OCI-LY7 (cell line): ENCODE measurements at regions not wholly inside any gene's neighbourhood (a gene's known extent, or its start where the extent isn't known, plus 50 kb on each side); places are given as distances from the start of the nearest gene placed in this dataset.

Source experiments
- BruUV-seq: library from RNA; stranded (reverse); fragments of 400-500 nt; replicated peaks from 2 replicates; lab custom pipeline; 2021; lab: Mats Ljungman, UMichigan
- CTCF ChIA-PET: fragments of 300-600 bp; sonication (Branson Sonifier 250); formaldehyde crosslinking; loops from one replicate; lab custom pipeline; 2022; ENCODE audit warnings: antibody characterized with exemption; ENCODE audit not compliant: unreplicated experiment; lab: Charles Lee
- POLR2A ChIA-PET: fragments of 300-600 bp; sonication (Branson Sonifier 250); formaldehyde crosslinking; loops from one replicate; lab custom pipeline; 2022; ENCODE audit warnings: antibody characterized with exemption; lab: Charles Lee
- DNase-seq: peaks from one replicate; pipeline ENCODE4 v3.0.0-alpha.2; 2015; ENCODE audit warnings: low spot score
- H2AFZ ChIP-seq: fragments of 200-600 bp; sonication (generic), shearing (Covaris generic); 2 replicates; pipeline ENCODE4 v1.6.1; 2014; ENCODE audit warnings: mild to moderate bottlenecking, antibody characterized with exemption, low read length, moderate library complexity
- H3K27ac ChIP-seq: fragments of 200-600 bp; sonication (generic); 2 replicates; pipeline ENCODE4 v1.5.1; 2014; ENCODE audit warnings: mixed run types, low read depth, mild to moderate bottlenecking, moderate library complexity, low read length, inconsistent platforms; ENCODE audit not compliant: poor library complexity, severe bottlenecking
- H3K36me3 ChIP-seq: fragments of 200-600 bp; sonication (generic); 2 replicates; pipeline ENCODE4 v1.6.1; 2014; ENCODE audit warnings: mild to moderate bottlenecking, antibody characterized with exemption, low read length, moderate library complexity, mixed read lengths; ENCODE audit not compliant: insufficient read depth
- H3K4me1 ChIP-seq: fragments of 200-600 bp; sonication (generic); 2 replicates; pipeline ENCODE4 v1.5.1; 2014; ENCODE audit warnings: mild to moderate bottlenecking, low read length; ENCODE audit not compliant: insufficient read depth, poor library complexity, severe bottlenecking
- H3K4me2 ChIP-seq: fragments of 200-600 bp; sonication (generic); 2 replicates; pipeline ENCODE4 v1.6.1; 2014; ENCODE audit warnings: mild to moderate bottlenecking, low read length
- H3K4me3 ChIP-seq: fragments of 200-600 bp; sonication (generic); 2 replicates; pipeline ENCODE4 v1.5.1; 2014; ENCODE audit warnings: mild to moderate bottlenecking, low read depth, low read length; ENCODE audit not compliant: poor library complexity, severe bottlenecking
- H3K79me2 ChIP-seq: fragments of 200-600 bp; sonication (generic); 2 replicates; pipeline ENCODE4 v1.6.1; 2016; ENCODE audit warnings: low read depth, mild to moderate bottlenecking, low read length, moderate library complexity, mixed read lengths; ENCODE audit not compliant: insufficient read depth
- H3K9me2 ChIP-seq: fragments of 200-600 bp; sonication (generic); 2 replicates; pipeline ENCODE4 v1.6.1; 2016; ENCODE audit warnings: mild to moderate bottlenecking, low read length, mixed read lengths; ENCODE audit not compliant: insufficient read depth
- H3K9me3 ChIP-seq: fragments of 200-600 bp; sonication (generic); 2 replicates; pipeline ENCODE4 v1.6.1; 2014; ENCODE audit warnings: mild to moderate bottlenecking, mixed run types, low read length, mixed read lengths
- H4K20me1 ChIP-seq: fragments of 200-600 bp; sonication (generic); 2 replicates; pipeline ENCODE4 v1.6.1; 2014; ENCODE audit warnings: mild to moderate bottlenecking, antibody characterized with exemption, low read length, moderate library complexity, mixed read lengths; ENCODE audit not compliant: insufficient read depth
- CTCF ChIP-seq: fragments of 200-600 bp; sonication (generic); conservative IDR thresholded peaks from 2 replicates; pipeline ENCODE4 v1.5.1; 2014; ENCODE audit warnings: mild to moderate bottlenecking, antibody characterized with exemption, low read length, moderate library complexity, mixed read lengths
- EZH2phosphoT487 ChIP-seq: fragments of 200-600 bp; sonication (generic); IDR thresholded peaks from 2 replicates; pipeline ENCODE4 v1.6.1; 2018; ENCODE audit warnings: low read depth, borderline replicate concordance, mild to moderate bottlenecking, mixed run types, antibody characterized with exemption, low read length, moderate library complexity, mixed read lengths
- intact Hi-C: fragments of 100-400 bp; cut with micrococcal nuclease; formaldehyde crosslinking; loops from one replicate; pipeline ENCODE4 v1.10.0; 2022; ENCODE audit not compliant: unreplicated experiment

GRCh38 chr19:28867978-28868377 lies 345.0 kb downstream of the UQCRFS1 start:
- H3K9me2 ChIP-seq = no peaks in the 10 kb centered on the region
- no TSS peak for BruUV-seq
- TF ChIP-seq CTCF (no peak), EZH2phosphoT487 (no peak)
- no peak overlapping the region for H3K4me3 ChIP-seq
- no peak for DNase-seq
- H4K20me1 ChIP-seq = no peaks in the 10 kb centered on the region
- H3K27ac ChIP-seq = no peak overlapping the region
- no peaks in the 10 kb centered on the region for H3K4me1 ChIP-seq
- H3K79me2 ChIP-seq = no peaks in the 10 kb centered on the region
- no peaks in the 10 kb centered on the region for H3K9me3 ChIP-seq
- no peak overlapping the region for H2AFZ ChIP-seq
- no peak overlapping the region for H3K4me2 ChIP-seq
- ChIA-PET POLR2A (interaction anchor here (0.9 kb wide), 1 partner anchor 507 kb away, joined by 3 read pairs; no protein-coding TSS in a partner anchor), CTCF (no interaction called here)
- H3K36me3 ChIP-seq = no peaks in the 10 kb centered on the region
- intact Hi-C loops = no loop called here

GRCh38 chr19:28864577-28865042 lies 348.3 kb downstream of the UQCRFS1 start:
- H3K9me2 ChIP-seq = no peaks in the 10 kb centered on the region
- no peak overlapping the region for H3K4me3 ChIP-seq
- H3K9me3 ChIP-seq = no peaks in the 10 kb centered on the region
- no peak overlapping the region for H3K4me2 ChIP-seq
- no peaks in the 10 kb centered on the region for H3K4me1 ChIP-seq
- TF ChIP-seq CTCF (no peak), EZH2phosphoT487 (no peak)
- no peaks in the 10 kb centered on the region for H4K20me1 ChIP-seq
- no peak overlapping the region for H2AFZ ChIP-seq
- no peak for DNase-seq
- H3K27ac ChIP-seq = no peak overlapping the region
- no peaks in the 10 kb centered on the region for H3K79me2 ChIP-seq
- no peaks in the 10 kb centered on the region for H3K36me3 ChIP-seq
- BruUV-seq = no TSS peak
- intact Hi-C loops = no loop called here
- ChIA-PET CTCF (no interaction called here), POLR2A (no interaction called here)

GRCh38 chr19:28864024-28864503 lies 348.9 kb downstream of the UQCRFS1 start:
- Histone ChIP-seq H3K4me3 (no peak overlapping the region), H3K9me3 (no peaks in the 10 kb centered on the region), H3K9me2 (no peaks in the 10 kb centered on the region), H3K4me1 (no peaks in the 10 kb centered on the region), H4K20me1 (no peaks in the 10 kb centered on the region), H3K27ac (no peak overlapping the region), H2AFZ (no peak overlapping the region), H3K36me3 (no peaks in the 10 kb centered on the region), H3K4me2 (no peak overlapping the region), H3K79me2 (no peaks in the 10 kb centered on the region)
- CTCF ChIA-PET = no interaction called here
- intact Hi-C loops = no loop called here
- TF ChIP-seq EZH2phosphoT487 = no peak
- TF ChIP-seq CTCF = no peak
- DNase-seq = no peak
- POLR2A ChIA-PET = no interaction called here
- BruUV-seq = no TSS peak
